ENCODE measurements at regions not wholly inside any gene's neighbourhood (a gene's known extent, or its start where the extent isn't known, plus 50 kb on each side); places are given as distances from the start of the nearest gene placed in this dataset. TPM values are rescaled to one million over a fixed set of nuclear protein-coding genes. Genes with fewer than 3 reads are reported as not detected.

GRCh38 chr3:154496540-154496939, 66.5 kb upstream of the GPR149 start:
- DNase-seq (ENCODE audit: low read depth): no peak
- Histone ChIP-seq H3K36me3 (ENCODE audit: control insufficient read depth, insufficient read depth, low read length) (no peaks in the 10 kb centered on the region), H3K4me3 (ENCODE audit: low read depth, low read length) (no peak overlapping the region), H3K27me3 (ENCODE audit: control insufficient read depth, insufficient read depth, low read length) (no peaks in the 10 kb centered on the region)
- POLR2A ChIA-PET: no interaction called here
- CTCF ChIA-PET: no interaction called here
- TF ChIP-seq CTCF (IDR thresholded peaks at IDR 0.05; ENCODE audit: insufficient read depth, low read depth, low read length): no peak

- H3K27me3 ChIP-seq (ENCODE audit: control insufficient read depth, insufficient read depth, low read length): no peaks in the 10 kb centered on the region
- TF ChIP-seq CTCF (IDR thresholded peaks at IDR 0.05; ENCODE audit: insufficient read depth, low read depth, low read length): no peak
- CTCF ChIA-PET: no interaction called here
- no peak overlapping the region for H3K4me3 ChIP-seq (ENCODE audit: low read depth, low read length)
- no peaks in the 10 kb centered on the region for H3K36me3 ChIP-seq (ENCODE audit: control insufficient read depth, insufficient read depth, low read length)
- POLR2A ChIA-PET: no interaction called here
- no peak for DNase-seq (ENCODE audit: low read depth)
Measured at GRCh38 chr3:154486949-154487348, 57.0 kb upstream of the GPR149 start.

- no peak overlapping the region for H3K4me3 ChIP-seq (ENCODE audit: low read depth, low read length)
- H3K27me3 ChIP-seq (ENCODE audit: control insufficient read depth, insufficient read depth, low read length): no peaks in the 10 kb centered on the region
- TF ChIP-seq CTCF (IDR thresholded peaks at IDR 0.05; ENCODE audit: insufficient read depth, low read depth, low read length): no peak
- ChIA-PET POLR2A (no interaction called here), CTCF (no interaction called here)
- H3K36me3 ChIP-seq (ENCODE audit: control insufficient read depth, insufficient read depth, low read length): no peaks in the 10 kb centered on the region
- DNase-seq (ENCODE audit: low read depth): no peak
Measured at GRCh38 chr3:154482507-154482906, 52.5 kb upstream of the GPR149 start.

- POLR2A ChIA-PET: no interaction called here
- no peak for DNase-seq (ENCODE audit: low read depth)
- H3K4me3 ChIP-seq (ENCODE audit: low read depth, low read length): no peak overlapping the region
- no peak for TF ChIP-seq CTCF (IDR thresholded peaks at IDR 0.05; ENCODE audit: insufficient read depth, low read depth, low read length)
- CTCF ChIA-PET: no interaction called here
- no peaks in the 10 kb centered on the region for H3K27me3 ChIP-seq (ENCODE audit: control insufficient read depth, insufficient read depth, low read length)
- no peaks in the 10 kb centered on the region for H3K36me3 ChIP-seq (ENCODE audit: control insufficient read depth, insufficient read depth, low read length)
Measured at GRCh38 chr3:154480033-154480432, 50.0 kb upstream of the GPR149 start.

Small RNAs in the stretch of these regions (small RNA-seq; reads per million reads assigned to genes)
- not detected for gene DYNLL1P5 (ENCODE audit: insufficient read length, low read depth, low replicate concordance)

Measured in BJ (cell line).